Uterus (tissue), 3 donors: ENCODE measurements at regions not wholly inside any gene's neighbourhood (a gene's known extent, or its start where the extent isn't known, plus 50 kb on each side); places are given as distances from the start of the nearest gene placed in this dataset.

Source experiments
- DNase-seq, 2 donors: peaks; one replicate each; pipeline ENCODE4 v3.0.0-alpha.2; 2019 to 2020
- H3K27ac ChIP-seq, 2 donors: fragments of 200-600 bp; sonication (generic); 1 replicate in 1 of 2; 2 replicates in 1 of 2; pipeline ENCODE4 v1.5.1; 2016 to 2018
- H3K27me3 ChIP-seq, 2 donors: fragments of 200-600 bp; sonication (generic); one replicate each; pipeline ENCODE4 v1.5.1; 2018 to 2019; ENCODE audit warnings: control low read depth in 1 of 2
- H3K36me3 ChIP-seq, 2 donors: fragments of 200-600 bp; sonication (generic); one replicate each; pipeline ENCODE4 v1.5.1; 2019; ENCODE audit warnings: control low read depth in 1 of 2
- H3K4me1 ChIP-seq, 2 donors: fragments of 200-600 bp; sonication (generic); one replicate each; pipeline ENCODE4 v1.5.1; 2018 to 2019; ENCODE audit warnings: control low read depth in 1 of 2
- H3K4me3 ChIP-seq, 2 donors: fragments of 200-600 bp; sonication (generic); 1 replicate in 1 of 2; 2 replicates in 1 of 2; pipeline ENCODE4 v1.5.1; 2018 to 2019; ENCODE audit warnings: mild to moderate bottlenecking in 1 of 2
- H3K9me3 ChIP-seq, 2 donors: fragments of 200-600 bp; sonication (generic); one replicate each; pipeline ENCODE4 v1.5.1; 2019; ENCODE audit warnings: control low read depth in 1 of 2
- POLR2A ChIP-seq, 2 donors: fragments of 450-650 bp; IDR thresholded peaks; one replicate each; pipeline ENCODE4 v1.6.1; 2016; ENCODE audit warnings: antibody characterized with exemption in 2 of 2, mild to moderate bottlenecking in 1 of 2, moderate library complexity in 1 of 2
- intact Hi-C: fragments of 100-400 bp; cut with DNase I; formaldehyde crosslinking; loops from one replicate; pipeline ENCODE4 v1.15.1; 2023; ENCODE audit warnings: low total_unique reads
- TF ChIP-seq, protein P1 (sequence below), 4 experiments: fragments of 200-600 bp in 2 of 4; fragments of 450-650 bp in 2 of 4; sonication (generic) in 2 of 4; IDR thresholded peaks; one replicate each; pipeline ENCODE4 v1.5.1; 2016 to 2019; ENCODE audit warnings: antibody characterized with exemption in 4 of 4, mild to moderate bottlenecking in 2 of 4, moderate library complexity in 1 of 4
- donor health status: DM: yes; HTN: yes; CAD: no.

GRCh38 chr5:4366628-4367027, 771.0 kb downstream of the IRX1 start:
- intact Hi-C loops: no loop called here
- TF ChIP-seq POLR2A (IDR thresholded peaks at IDR 0.05): no peak
- TF ChIP-seq, protein P1, sequence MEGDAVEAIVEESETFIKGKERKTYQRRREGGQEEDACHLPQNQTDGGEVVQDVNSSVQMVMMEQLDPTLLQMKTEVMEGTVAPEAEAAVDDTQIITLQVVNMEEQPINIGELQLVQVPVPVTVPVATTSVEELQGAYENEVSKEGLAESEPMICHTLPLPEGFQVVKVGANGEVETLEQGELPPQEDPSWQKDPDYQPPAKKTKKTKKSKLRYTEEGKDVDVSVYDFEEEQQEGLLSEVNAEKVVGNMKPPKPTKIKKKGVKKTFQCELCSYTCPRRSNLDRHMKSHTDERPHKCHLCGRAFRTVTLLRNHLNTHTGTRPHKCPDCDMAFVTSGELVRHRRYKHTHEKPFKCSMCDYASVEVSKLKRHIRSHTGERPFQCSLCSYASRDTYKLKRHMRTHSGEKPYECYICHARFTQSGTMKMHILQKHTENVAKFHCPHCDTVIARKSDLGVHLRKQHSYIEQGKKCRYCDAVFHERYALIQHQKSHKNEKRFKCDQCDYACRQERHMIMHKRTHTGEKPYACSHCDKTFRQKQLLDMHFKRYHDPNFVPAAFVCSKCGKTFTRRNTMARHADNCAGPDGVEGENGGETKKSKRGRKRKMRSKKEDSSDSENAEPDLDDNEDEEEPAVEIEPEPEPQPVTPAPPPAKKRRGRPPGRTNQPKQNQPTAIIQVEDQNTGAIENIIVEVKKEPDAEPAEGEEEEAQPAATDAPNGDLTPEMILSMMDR (IDR thresholded peaks at IDR 0.05): no peak

DNA sequence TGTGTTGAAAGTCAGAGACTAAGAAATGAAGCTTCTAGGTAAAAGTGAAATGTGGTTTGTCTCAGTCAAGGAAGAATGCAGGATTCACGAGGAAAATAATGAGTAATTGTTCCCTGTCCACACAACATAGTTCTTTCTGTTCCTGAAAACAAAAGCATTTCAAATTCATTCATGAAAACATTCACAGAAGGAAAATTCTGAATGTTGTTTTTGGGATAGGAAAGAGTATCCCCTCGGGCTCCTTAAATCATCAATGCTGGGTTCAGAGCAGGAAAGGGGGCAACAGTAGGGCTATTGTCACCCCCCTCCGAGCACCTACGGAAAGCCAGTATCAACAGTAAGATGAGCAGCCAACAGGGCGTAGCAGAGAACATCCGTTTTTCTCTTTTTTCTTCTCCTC, 769.9 kb upstream of the ADAMTS16 start:
- H3K27me3 ChIP-seq: no peaks in the 10 kb centered on the region
- no peaks in the 10 kb centered on the region for H3K36me3 ChIP-seq
- no peak overlapping the region for H3K4me3 ChIP-seq
- H3K9me3 ChIP-seq: no peaks in the 10 kb centered on the region
- no peak for DNase-seq
- no peak overlapping the region for H3K27ac ChIP-seq
- TF ChIP-seq POLR2A (IDR thresholded peaks at IDR 0.05): no peak
- TF ChIP-seq, protein P1 (IDR thresholded peaks at IDR 0.05): no peak
- no peaks in the 10 kb centered on the region for H3K4me1 ChIP-seq
- intact Hi-C loops: no loop called here

More at GRCh38 chr5:4366628-4367027, 771.0 kb downstream of the IRX1 start:
- DNase-seq: no peak
- Histone ChIP-seq H3K9me3 (no peaks in the 10 kb centered on the region), H3K36me3 (no peaks in the 10 kb centered on the region), H3K27ac (no peak overlapping the region), H3K27me3 (no peaks in the 10 kb centered on the region), H3K4me3 (no peak overlapping the region), H3K4me1 (no peaks in the 10 kb centered on the region)

DNA sequence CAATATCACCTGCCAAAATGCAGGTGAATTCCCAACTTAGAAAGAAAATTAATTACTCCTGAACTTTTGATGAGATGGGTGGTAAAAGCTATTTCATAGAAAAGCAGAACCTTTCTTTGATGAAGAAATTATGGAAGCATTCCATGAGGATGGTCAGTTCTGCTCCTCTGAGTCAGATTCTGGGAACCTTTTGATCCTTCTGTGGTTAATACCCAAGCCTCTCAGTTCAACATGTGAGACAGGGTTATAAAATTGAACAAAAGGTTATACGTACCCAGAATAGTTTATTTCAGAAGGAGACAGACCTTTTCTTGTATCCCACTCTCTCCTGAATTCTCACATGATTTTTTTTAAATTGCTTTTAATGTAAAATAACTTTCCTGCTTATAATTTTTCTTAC, 767.6 kb upstream of the ADAMTS16 start:
- Histone ChIP-seq H3K36me3 (no peaks in the 10 kb centered on the region), H3K27ac (no peak overlapping the region), H3K27me3 (no peaks in the 10 kb centered on the region), H3K4me3 (no peak overlapping the region), H3K9me3 (no peaks in the 10 kb centered on the region), H3K4me1 (no peaks in the 10 kb centered on the region)
- no peak for DNase-seq
- TF ChIP-seq, protein P1 (IDR thresholded peaks at IDR 0.05): no peak
- intact Hi-C loops: no loop called here

- intact Hi-C loops: no loop called here
- DNase-seq: no peak
- H3K27ac ChIP-seq: no peak overlapping the region
- no peaks in the 10 kb centered on the region for H3K27me3 ChIP-seq
- H3K36me3 ChIP-seq: no peaks in the 10 kb centered on the region
- no peaks in the 10 kb centered on the region for H3K9me3 ChIP-seq
- H3K4me1 ChIP-seq: no peaks in the 10 kb centered on the region
- H3K4me3 ChIP-seq: no peak overlapping the region
- TF ChIP-seq, protein P1 (IDR thresholded peaks at IDR 0.05): no peak
- TF ChIP-seq POLR2A (IDR thresholded peaks at IDR 0.05): no peak
These were observed 766.9 kb upstream of the ADAMTS16 start for GRCh38 chr5:4373051-4373820.

- intact Hi-C loops: no loop called here
- DNase-seq: no peak
- TF ChIP-seq, protein P1 (IDR thresholded peaks at IDR 0.05): no peak
- TF ChIP-seq POLR2A (IDR thresholded peaks at IDR 0.05): no peak
- Histone ChIP-seq H3K4me1 (no peaks in the 10 kb centered on the region), H3K27me3 (no peaks in the 10 kb centered on the region), H3K9me3 (no peaks in the 10 kb centered on the region), H3K36me3 (no peaks in the 10 kb centered on the region), H3K4me3 (no peak overlapping the region), H3K27ac (no peak overlapping the region)
These were observed 765.3 kb upstream of the ADAMTS16 start for GRCh38 chr5:4374866-4375265.
